Neural progenitor cell (in vitro differentiated cells): ENCODE measurements at regions not wholly inside any gene's neighbourhood (a gene's known extent, or its start where the extent isn't known, plus 50 kb on each side); places are given as distances from the start of the nearest gene placed in this dataset.

Experiments
- DNase-seq: peaks from one replicate; pipeline ENCODE4 v3.0.0-alpha.2; 2016; ENCODE audit warnings: low spot score
- H2AFZ ChIP-seq: fragments of 200-600 bp; sonication (generic); replicated peaks from 2 replicates; pipeline ENCODE4 v1.6.1; 2016; ENCODE audit warnings: antibody characterized with exemption
- H3F3A ChIP-seq: fragments of 200-600 bp; sonication (generic); 2 replicates; pipeline ENCODE4 v1.6.1; 2016; ENCODE audit warnings: antibody characterized with exemption, low read depth
- H3K27ac ChIP-seq: fragments of 200-600 bp; sonication (generic); 2 replicates; pipeline ENCODE4 v1.5.1; 2016; ENCODE audit warnings: mild to moderate bottlenecking
- H3K27me3 ChIP-seq: fragments of 200-600 bp; sonication (generic); 2 replicates; pipeline ENCODE4 v1.6.1; 2016; ENCODE audit warnings: mild to moderate bottlenecking, moderate library complexity
- H3K36me3 ChIP-seq: fragments of 200-600 bp; sonication (generic); 2 replicates; pipeline ENCODE4 v1.5.1; 2016
- H3K4me1 ChIP-seq: fragments of 200-600 bp; sonication (generic); 2 replicates; pipeline ENCODE4 v1.6.1; 2016; ENCODE audit warnings: mixed run types
- H3K4me2 ChIP-seq: fragments of 200-600 bp; sonication (generic); 2 replicates; pipeline ENCODE4 v1.6.1; 2016
- H3K4me3 ChIP-seq: fragments of 200-600 bp; sonication (generic); 2 replicates; pipeline ENCODE4 v1.5.1; 2016
- H3K79me2 ChIP-seq: fragments of 200-600 bp; sonication (generic); 2 replicates; pipeline ENCODE4 v1.6.1; 2016; ENCODE audit warnings: low read depth
- H3K9ac ChIP-seq: fragments of 200-600 bp; sonication (generic); 2 replicates; pipeline ENCODE4 v1.6.1; 2016
- H3K9me3 ChIP-seq: fragments of 200-600 bp; sonication (generic); 2 replicates; pipeline ENCODE4 v1.5.1; 2016; ENCODE audit warnings: low read depth
- H4K20me1 ChIP-seq: fragments of 200-600 bp; sonication (generic); 2 replicates; pipeline ENCODE4 v1.6.1; 2016; ENCODE audit warnings: low read depth
- H3K27ac Mint-ChIP-seq: 3 replicates; pipeline ENCODE4 v1.8.0; 2021; ENCODE audit warnings: mixed read lengths
- H3K27me3 Mint-ChIP-seq: 2 replicates; pipeline ENCODE4 v1.8.0; 2022; ENCODE audit warnings: low read depth, mild to moderate bottlenecking, inconsistent platforms, moderate library complexity, mixed read lengths; ENCODE audit not compliant: insufficient read depth
- H3K36me3 Mint-ChIP-seq: 3 replicates; pipeline ENCODE4 v1.8.0; 2021; ENCODE audit warnings: mixed read lengths
- H3K4me1 Mint-ChIP-seq: 3 replicates; pipeline ENCODE4 v1.8.0; 2021; ENCODE audit warnings: mixed read lengths
- H3K4me3 Mint-ChIP-seq: 3 replicates; pipeline ENCODE4 v1.8.0; 2021; ENCODE audit warnings: mild to moderate bottlenecking, moderate library complexity, mixed read lengths
- H3K9me3 Mint-ChIP-seq: 3 replicates; pipeline ENCODE4 v1.8.0; 2020; ENCODE audit warnings: mixed read lengths
- CTCF ChIP-seq: fragments of 200-600 bp; sonication (generic); IDR thresholded peaks from 2 replicates; pipeline ENCODE4 v1.5.1; 2017; ENCODE audit warnings: antibody characterized with exemption, mild to moderate bottlenecking
- EZH2 ChIP-seq: fragments of 200-600 bp; sonication (generic); IDR thresholded peaks from 2 replicates; pipeline ENCODE4 v1.6.1; 2017; ENCODE audit warnings: antibody characterized with exemption, mild to moderate bottlenecking, moderate library complexity
- EZH2phosphoT487 ChIP-seq: fragments of 200-600 bp; sonication (generic); IDR thresholded peaks from 2 replicates; pipeline ENCODE4 v1.6.1; 2017; ENCODE audit warnings: antibody characterized with exemption

DNA sequence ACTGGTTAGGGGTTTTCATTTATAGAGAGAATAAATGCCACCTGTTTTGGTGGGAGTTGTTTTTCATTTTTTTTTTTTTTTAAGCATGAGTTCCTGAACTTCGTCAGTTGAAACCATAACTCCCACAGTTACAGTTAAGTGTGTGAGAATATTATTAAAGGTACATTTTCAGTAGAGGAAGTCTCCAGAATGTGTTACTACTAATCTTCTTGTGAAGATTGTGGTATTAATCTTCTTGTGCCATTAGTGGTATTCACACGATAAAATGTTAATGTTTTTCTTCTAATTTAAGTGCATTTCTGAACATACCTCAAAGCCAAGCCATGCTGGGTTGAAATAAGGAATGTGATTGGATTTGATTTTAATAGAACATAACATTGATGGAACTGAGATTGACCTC is 437.9 kb upstream of the GOLIM4 start:
- no peak for DNase-seq
- Mint-ChIP-seq H3K4me1 (peaks cover 18% of the 10 kb centered on the region), H3K4me3 (no peak overlapping the region), H3K9me3 (no peaks in the 10 kb centered on the region), H3K27me3 (no peaks in the 10 kb centered on the region), H3K27ac (no peak overlapping the region), H3K36me3 (peaks cover 4% of the 10 kb centered on the region)
- Histone ChIP-seq H4K20me1 (no peaks in the 10 kb centered on the region), H3K9me3 (no peaks in the 10 kb centered on the region), H3K36me3 (no peaks in the 10 kb centered on the region), H3F3A (peaks cover 11% of the 10 kb centered on the region), H3K9ac (no peak overlapping the region), H3K4me3 (no peak overlapping the region), H2AFZ (no peak overlapping the region), H3K79me2 (no peaks in the 10 kb centered on the region), H3K4me1 (peaks cover 18% of the 10 kb centered on the region), H3K27ac (no peak overlapping the region), H3K4me2 (no peak overlapping the region), H3K27me3 (no peaks in the 10 kb centered on the region)
- TF ChIP-seq EZH2 (no peak), EZH2phosphoT487 (no peak), CTCF (no peak)

GRCh38 chr3:168532135-168532534 is 436.4 kb upstream of the GOLIM4 start:
- Histone ChIP-seq H3K9me3 (no peaks in the 10 kb centered on the region), H3K4me1 (peaks cover 18% of the 10 kb centered on the region), H3K4me3 (no peak overlapping the region), H3F3A (peaks cover 11% of the 10 kb centered on the region), H3K4me2 (peak overlapping the region; percentile 55), H3K9ac (no peak overlapping the region), H3K27ac (no peak overlapping the region), H3K79me2 (no peaks in the 10 kb centered on the region), H2AFZ (no peak overlapping the region), H3K36me3 (no peaks in the 10 kb centered on the region), H4K20me1 (no peaks in the 10 kb centered on the region), H3K27me3 (no peaks in the 10 kb centered on the region)
- Mint-ChIP-seq H3K4me1 (peaks cover 18% of the 10 kb centered on the region), H3K9me3 (no peaks in the 10 kb centered on the region), H3K27ac (peak overlapping the region; percentile 34), H3K27me3 (no peaks in the 10 kb centered on the region), H3K36me3 (peaks cover 6% of the 10 kb centered on the region), H3K4me3 (no peak overlapping the region)
- TF ChIP-seq CTCF (no peak), EZH2phosphoT487 (no peak), EZH2 (no peak)
- peak; percentile 11 for DNase-seq

- H3K79me2 ChIP-seq, result no peaks in the 10 kb centered on the region
- Mint-ChIP-seq H3K27ac (peak overlapping the region; percentile 98), H3K36me3 (peaks cover 7% of the 10 kb centered on the region), H3K4me3 (no peak overlapping the region), H3K4me1 (peaks cover 18% of the 10 kb centered on the region), H3K9me3 (no peaks in the 10 kb centered on the region), H3K27me3 (no peaks in the 10 kb centered on the region)
- H3K27ac ChIP-seq, result peak overlapping the region; percentile 35
- no peaks in the 10 kb centered on the region for H3K27me3 ChIP-seq
- no peak overlapping the region for H2AFZ ChIP-seq
- H3F3A ChIP-seq, result peaks cover 11% of the 10 kb centered on the region
- no peak overlapping the region for H3K9ac ChIP-seq
- peak overlapping the region; percentile 55 for H3K4me2 ChIP-seq
- H4K20me1 ChIP-seq, result no peaks in the 10 kb centered on the region
- no peak overlapping the region for H3K4me3 ChIP-seq
- peak; percentile 90 for DNase-seq
- H3K9me3 ChIP-seq, result no peaks in the 10 kb centered on the region
- no peaks in the 10 kb centered on the region for H3K36me3 ChIP-seq
- peaks cover 18% of the 10 kb centered on the region for H3K4me1 ChIP-seq
- TF ChIP-seq EZH2phosphoT487 (peak; percentile 24), EZH2 (no peak), CTCF (no peak)
Observed at GRCh38 chr3:168531116-168531515, 435.4 kb upstream of the GOLIM4 start.

DNA sequence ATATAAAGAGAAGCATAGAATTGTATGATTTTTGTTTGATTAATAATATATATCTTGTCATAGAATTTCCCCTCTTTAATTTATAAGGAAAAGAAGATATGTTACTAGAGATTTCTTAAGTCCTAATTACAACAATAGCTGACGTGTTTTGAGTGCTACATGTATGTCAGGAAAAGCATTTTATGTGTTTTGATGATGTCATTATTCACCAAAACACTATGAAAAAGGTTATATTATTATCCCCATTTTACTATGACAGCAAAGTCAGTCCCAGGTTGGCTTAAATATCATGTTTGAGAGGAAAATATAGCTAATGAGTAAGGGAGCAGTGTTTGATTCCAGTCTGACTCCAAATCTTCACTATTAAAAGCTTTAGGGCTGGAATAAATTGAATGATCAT is 428.4 kb upstream of the GOLIM4 start:
- H3K9me3 ChIP-seq, result no peaks in the 10 kb centered on the region
- H3K9ac ChIP-seq, result no peak overlapping the region
- H3F3A ChIP-seq, result no peaks in the 10 kb centered on the region
- H3K27me3 Mint-ChIP-seq, result no peaks in the 10 kb centered on the region
- H3K4me2 ChIP-seq, result no peak overlapping the region
- H2AFZ ChIP-seq, result no peak overlapping the region
- no peak overlapping the region for H3K4me3 ChIP-seq
- H3K27ac ChIP-seq, result no peak overlapping the region
- H3K36me3 Mint-ChIP-seq, result peaks cover 4% of the 10 kb centered on the region
- no peaks in the 10 kb centered on the region for H3K27me3 ChIP-seq
- TF ChIP-seq EZH2phosphoT487, result no peak
- no peaks in the 10 kb centered on the region for H3K9me3 Mint-ChIP-seq
- no peak overlapping the region for H3K4me3 Mint-ChIP-seq
- H3K4me1 Mint-ChIP-seq, result no peaks in the 10 kb centered on the region
- no peaks in the 10 kb centered on the region for H4K20me1 ChIP-seq
- no peak overlapping the region for H3K27ac Mint-ChIP-seq
- H3K79me2 ChIP-seq, result no peaks in the 10 kb centered on the region
- no peaks in the 10 kb centered on the region for H3K36me3 ChIP-seq
- no peak for DNase-seq
- H3K4me1 ChIP-seq, result no peaks in the 10 kb centered on the region
